HG03558 (cell line): ENCODE measurements at regions not wholly inside any gene's neighbourhood (a gene's known extent, or its start where the extent isn't known, plus 50 kb on each side); places are given as distances from the start of the nearest gene placed in this dataset.

Experiments
- ATAC-seq: cut with Tn5 transposase; IDR thresholded peaks from one replicate; pipeline ENCODE4 v1.9.1; 2021; ENCODE audit warnings: moderate number of reproducible peaks; ENCODE audit not compliant: unreplicated experiment; ENCODE audit errors: extremely low read depth

- no peak for ATAC-seq
Observed at GRCh38 chr12:42707312-42708226, 118.0 kb upstream of the PRICKLE1 start.

GRCh38 chr12:42706321-42706720 is 116.8 kb upstream of the PRICKLE1 start:
- no peak for ATAC-seq

DNA sequence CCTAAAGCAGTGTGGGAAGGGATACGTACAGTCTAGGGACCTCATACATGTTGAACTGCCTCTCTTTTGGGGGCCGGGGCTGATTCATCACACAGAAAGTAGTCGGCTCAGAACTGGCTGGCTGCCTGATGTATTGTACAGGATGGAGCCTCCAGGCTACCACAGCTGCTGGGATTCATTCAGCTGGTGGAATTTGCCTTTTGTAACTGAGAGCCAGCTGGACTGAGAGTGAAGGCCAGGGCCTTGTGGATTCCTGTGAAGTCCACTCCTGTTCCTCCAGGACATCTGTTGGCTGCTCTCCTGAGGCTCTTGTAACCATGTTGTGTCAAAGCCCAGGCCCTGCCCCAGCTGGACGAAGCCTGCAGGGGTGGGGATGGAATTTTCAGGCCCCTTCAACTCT is 116.3 kb upstream of the PRICKLE1 start:
- no peak for ATAC-seq

GRCh38 chr12:42704810-42705401 is 115.4 kb upstream of the PRICKLE1 start:
- no peak for ATAC-seq

GRCh38 chr12:42704340-42704739 is 114.8 kb upstream of the PRICKLE1 start:
- ATAC-seq, result no peak

DNA sequence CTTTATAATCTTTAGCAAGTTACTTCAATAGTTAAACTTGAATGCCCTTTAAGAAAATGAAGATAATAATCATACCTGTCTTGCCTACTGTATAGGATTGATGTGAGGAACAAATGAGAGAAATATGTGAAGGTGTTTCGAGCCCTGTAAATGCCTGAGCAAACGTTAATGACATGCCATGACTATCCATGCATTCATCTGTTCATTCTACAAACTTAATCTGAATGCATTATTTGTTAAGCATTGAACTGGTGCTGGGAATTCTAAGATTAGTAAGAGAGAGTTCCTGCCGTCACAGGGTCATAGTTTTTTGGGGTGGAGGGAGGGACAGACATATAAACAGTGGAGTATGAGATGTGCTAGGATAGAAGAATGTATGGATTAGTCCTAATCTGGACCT is 111.5 kb upstream of the PRICKLE1 start:
- ATAC-seq, result no peak

DNA sequence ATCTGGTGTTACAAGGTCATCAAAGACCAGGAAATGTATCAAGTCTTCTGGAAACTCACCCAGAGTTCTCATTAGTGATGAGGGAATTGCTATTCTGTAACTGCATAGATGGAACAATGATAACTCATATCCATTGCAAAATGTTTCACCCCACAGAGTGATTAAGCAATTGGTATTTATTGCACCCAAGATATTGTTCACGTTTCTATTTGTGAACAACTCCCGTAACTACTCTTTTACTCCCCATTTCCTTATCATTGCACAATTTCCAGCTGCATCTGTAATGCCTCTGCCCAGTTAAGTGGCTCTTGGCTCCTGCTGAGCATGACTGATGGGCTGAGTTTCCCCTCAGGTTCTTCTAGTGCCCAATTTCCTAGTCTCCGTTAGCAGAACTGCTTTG is 108.7 kb upstream of the PRICKLE1 start:
- no peak for ATAC-seq

DNA sequence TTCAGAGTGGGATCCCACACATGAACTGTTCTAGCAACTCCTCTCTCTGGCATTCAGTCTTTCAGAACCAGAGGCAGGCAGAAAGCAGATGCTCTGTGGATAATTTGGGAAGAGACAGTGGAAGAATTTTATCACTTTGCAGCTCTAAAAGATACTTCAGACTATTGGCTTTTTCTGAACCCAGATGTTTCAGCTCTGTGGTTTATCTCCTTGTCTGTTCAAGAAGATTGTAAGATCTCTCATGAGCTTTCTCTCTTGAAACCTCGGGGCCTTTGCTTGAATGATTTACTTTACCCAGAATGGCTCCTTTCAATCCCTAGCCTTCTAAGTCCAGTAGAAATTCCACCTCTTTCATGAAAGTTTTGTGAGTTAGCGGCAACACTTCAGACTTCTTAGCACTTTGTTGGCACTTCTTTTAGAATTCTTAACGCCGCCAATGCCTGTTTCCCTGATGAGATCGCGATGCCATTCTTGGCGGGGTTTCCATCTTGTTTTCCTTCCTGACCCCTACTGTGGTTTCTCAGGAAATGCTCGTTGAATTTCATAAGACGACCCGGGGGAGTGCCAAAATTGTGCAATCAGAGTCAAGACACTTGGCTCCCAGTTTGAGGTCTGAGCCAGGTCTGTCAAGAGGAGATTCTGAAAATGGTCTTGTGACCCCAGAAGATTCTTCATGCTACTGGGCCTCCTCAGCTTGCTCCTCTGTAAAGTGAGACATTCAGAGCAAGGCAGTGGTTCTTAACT is 107.0 kb upstream of the PRICKLE1 start:
- ATAC-seq, result no peak

DNA sequence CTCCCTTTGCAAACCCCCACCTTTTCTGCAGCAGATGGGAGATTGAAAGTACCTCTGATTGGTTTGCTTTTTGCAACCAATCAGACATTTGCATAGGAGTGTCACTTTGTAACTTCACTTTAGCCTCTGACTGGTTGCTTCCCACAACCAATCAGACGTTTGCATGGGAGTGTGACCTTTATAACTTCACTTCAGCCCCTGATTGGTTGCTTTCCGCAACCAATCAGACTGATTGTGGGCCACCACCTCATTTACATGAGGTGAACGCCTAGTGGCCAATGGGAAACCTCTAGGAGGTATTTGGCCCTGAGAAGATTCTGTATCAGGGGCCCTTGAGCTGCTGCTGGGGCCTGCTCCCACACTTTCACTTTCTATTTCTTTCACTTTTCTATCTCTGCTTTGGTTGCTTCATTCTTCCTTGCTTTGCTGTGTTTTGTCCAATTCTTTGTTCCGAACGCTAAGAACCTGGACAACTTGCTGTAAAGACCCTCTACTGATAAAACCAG is 106.0 kb upstream of the PRICKLE1 start:
- no peak for ATAC-seq

- no peak for ATAC-seq
Observed at GRCh38 chr12:42692749-42693148, 103.2 kb upstream of the PRICKLE1 start.

GRCh38 chr12:42691991-42692557 is 102.5 kb upstream of the PRICKLE1 start:
- ATAC-seq, result no peak

- ATAC-seq, result no peak
Observed at GRCh38 chr12:42690264-42690663, 100.7 kb upstream of the PRICKLE1 start.

DNA sequence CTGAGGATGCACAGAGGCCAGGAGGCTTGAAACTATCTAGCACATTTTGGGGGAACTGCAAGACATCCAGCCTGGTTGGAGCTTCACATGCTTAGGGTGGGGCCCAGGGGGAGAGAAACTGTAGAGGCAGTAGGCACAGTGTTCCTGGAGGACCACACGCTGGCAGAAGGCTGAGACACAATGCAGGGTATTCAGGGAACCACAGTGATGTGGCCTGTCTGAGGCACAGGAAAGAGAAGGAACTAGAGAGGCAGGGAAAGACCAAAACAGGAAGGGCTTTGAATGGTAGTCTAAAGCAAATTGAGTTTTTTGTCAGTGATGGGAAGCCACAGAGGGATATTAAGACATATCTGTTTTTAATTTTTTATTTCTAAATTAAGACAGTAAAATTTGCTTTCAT is 100.2 kb upstream of the PRICKLE1 start:
- ATAC-seq, result no peak

DNA sequence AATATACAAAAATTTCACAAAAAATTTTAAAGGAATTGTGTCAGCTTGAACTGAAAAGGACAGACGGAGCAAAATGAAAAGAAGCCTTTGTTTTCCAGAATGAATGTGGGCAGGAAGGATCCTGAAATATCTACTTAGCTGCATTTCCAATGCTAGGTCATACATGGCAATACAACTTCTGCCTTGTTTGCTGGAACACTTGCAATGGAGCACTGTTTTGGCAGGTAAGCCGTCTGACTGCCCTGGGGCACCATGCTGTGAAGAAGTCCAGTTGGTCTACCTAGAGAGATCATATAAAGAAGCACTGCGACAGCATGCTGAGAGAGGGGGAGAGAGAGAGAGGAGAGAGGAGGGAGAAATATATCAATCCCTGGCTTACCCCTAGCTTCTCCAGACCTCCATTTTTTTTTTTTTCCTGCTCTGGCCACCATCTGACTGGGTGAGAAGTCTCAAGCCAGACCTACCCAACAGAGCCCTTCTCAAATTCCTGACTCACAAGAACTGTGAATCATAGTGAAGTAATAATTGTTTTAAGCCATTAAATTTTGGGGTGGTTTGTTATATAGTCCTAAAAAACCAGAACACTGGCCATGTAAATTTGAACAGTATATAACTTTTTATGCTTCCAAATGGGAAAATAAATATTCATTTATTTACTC is 97.1 kb upstream of the PRICKLE1 start:
- no peak for ATAC-seq

- no peak for ATAC-seq
Observed at GRCh38 chr12:42684802-42685071, 95.2 kb upstream of the PRICKLE1 start.

DNA sequence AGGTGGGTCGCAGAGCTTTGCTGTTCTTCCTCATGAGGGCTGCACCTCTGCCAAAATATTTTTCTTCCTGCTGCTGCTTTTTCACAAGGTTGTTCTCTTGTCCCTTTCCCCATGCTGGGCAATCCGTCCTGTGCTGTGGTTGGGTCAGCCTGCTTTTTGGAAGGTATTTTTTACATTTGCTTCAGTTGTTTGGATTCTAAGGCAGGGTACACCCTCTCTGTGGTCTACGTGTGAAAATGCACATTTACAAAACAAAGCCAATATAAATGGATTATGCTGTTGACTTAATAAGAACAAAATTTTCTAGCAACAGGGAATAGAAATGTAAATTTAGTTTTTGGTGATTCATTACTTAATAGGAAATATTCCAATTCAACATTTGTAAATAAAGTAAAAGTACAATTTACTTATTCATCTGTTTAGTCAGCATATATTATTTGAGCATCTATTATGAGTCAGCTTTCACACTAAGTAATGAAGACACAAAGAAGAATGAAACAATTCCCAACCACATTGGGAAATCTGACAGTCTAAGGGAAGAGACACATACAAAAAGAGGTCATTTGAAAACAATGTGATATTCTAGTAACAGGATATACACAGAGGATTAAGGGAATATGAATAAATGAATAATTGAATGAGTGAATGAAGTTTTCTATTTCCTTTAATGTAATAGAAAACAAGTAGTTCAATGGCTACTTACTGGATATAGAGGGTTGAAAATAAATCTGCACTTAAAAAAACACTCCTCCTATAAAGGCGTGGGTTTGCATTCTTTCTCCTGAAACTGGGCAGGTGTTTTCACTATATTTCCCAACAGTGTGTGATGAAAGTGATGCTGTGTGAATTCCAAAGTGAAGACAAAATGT is 94.6 kb upstream of the PRICKLE1 start:
- no peak for ATAC-seq

DNA sequence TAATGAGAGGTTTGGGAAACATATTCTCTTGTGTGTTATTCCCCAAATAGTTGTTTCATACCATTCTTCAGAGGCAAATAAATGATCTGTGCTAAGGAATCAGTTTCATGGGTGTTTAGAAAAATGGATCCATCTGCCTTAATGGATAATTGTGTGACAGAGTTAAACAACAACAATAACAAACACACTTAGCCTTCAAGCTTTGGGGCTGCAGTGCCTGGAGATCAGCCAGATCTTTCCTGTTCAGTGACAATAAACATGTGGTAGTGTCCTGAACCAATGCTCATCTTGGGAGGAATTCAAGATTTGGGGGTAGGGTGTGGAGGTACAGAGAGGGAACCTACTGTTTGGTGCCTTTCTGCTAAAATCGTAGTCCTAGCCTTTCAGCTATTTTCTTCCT is 93.7 kb upstream of the PRICKLE1 start:
- no peak for ATAC-seq

DNA sequence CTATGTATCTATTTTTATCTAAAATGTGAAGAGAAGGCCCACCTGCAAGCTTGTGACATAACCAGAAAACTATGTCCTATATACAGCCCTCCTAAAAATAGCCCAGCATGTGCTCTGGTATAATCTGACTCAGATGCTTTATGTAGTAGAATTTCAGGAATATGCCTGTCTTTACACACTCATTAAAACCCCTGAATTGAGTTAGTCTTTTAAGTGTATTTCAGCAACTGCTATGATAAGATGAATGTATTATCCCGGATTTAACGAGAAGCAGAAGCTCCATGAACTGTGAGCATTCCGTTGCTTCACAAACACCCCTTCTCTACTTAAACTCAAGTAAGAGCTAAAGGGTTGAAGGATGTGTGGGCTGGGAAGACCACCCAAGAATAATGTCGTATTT is 89.9 kb upstream of the PRICKLE1 start:
- no peak for ATAC-seq

- ATAC-seq, result no peak
Observed at GRCh38 chr12:42677461-42677860, 87.9 kb upstream of the PRICKLE1 start.
